ENCODE measurements at regions not wholly inside any gene's neighbourhood (a gene's known extent, or its start where the extent isn't known, plus 50 kb on each side); places are given as distances from the start of the nearest gene placed in this dataset.

DNA sequence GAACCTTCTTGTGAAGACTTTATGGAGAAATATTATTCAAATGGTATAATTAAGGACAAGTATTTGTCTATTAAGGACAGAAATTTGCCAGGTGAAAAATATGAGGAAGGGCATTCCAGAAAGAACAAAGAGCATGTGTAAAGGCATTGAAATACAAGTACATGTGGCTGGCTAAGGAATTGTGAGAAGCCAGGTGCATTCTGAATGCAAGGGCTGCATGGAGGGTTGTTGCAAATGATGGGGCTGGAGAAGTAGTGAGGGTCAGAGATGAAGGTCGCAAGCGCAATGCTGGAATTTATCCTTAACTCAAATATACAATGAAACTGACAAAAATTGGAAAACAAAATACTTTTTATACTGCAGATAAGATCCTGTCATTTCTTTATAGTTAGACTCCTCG lies 437.7 kb downstream of the ADAMTS20 start:
- Histone ChIP-seq H3K4me3 (no peak overlapping the region), H3K36me3 (replicated peaks in 1 of 2) (no peaks in the 10 kb centered on the region), H3K27me3 (no peaks in the 10 kb centered on the region), H3K9me3 (replicated peaks in 1 of 3) (no peaks in the 10 kb centered on the region), H3K27ac (no peak overlapping the region), H3K4me1 (replicated peaks in 1 of 2) (no peaks in the 10 kb centered on the region)
- TF ChIP-seq, protein P1, sequence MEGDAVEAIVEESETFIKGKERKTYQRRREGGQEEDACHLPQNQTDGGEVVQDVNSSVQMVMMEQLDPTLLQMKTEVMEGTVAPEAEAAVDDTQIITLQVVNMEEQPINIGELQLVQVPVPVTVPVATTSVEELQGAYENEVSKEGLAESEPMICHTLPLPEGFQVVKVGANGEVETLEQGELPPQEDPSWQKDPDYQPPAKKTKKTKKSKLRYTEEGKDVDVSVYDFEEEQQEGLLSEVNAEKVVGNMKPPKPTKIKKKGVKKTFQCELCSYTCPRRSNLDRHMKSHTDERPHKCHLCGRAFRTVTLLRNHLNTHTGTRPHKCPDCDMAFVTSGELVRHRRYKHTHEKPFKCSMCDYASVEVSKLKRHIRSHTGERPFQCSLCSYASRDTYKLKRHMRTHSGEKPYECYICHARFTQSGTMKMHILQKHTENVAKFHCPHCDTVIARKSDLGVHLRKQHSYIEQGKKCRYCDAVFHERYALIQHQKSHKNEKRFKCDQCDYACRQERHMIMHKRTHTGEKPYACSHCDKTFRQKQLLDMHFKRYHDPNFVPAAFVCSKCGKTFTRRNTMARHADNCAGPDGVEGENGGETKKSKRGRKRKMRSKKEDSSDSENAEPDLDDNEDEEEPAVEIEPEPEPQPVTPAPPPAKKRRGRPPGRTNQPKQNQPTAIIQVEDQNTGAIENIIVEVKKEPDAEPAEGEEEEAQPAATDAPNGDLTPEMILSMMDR (IDR thresholded peaks at IDR 0.05): no peak
- no peak for TF ChIP-seq POLR2A (IDR thresholded peaks at IDR 0.05)
- WGBS, 4 donors: 82 to 89% (median 85%) methylated on average over 3 of the region's 3 CpGs
- no peak for DNase-seq
- intact Hi-C loops (cut with DNase I): no loop called here

DNA sequence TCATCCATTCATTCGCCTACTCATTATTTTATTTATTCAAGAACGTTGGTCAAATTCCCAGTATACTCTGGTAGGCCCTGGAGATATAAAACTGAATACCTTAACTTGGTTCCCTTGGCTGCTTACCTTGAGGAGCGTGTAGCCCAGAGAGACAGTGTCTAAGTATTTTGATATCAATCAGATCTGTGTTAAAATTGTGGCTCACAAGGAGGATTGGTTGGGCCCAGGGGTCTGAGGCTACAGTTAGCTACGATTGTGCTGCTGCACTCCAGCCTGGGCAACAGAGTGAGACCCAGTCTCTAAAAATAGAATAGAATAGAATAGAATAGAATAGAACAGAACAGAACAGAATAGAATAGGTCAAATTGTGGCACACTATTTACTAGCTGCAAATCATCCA lies 438.4 kb downstream of the ADAMTS20 start:
- Histone ChIP-seq H3K27me3 (no peaks in the 10 kb centered on the region), H3K4me1 (replicated peaks in 1 of 2) (no peaks in the 10 kb centered on the region), H3K36me3 (replicated peaks in 1 of 2) (no peaks in the 10 kb centered on the region), H3K9me3 (replicated peaks in 1 of 3) (no peaks in the 10 kb centered on the region), H3K4me3 (no peak overlapping the region), H3K27ac (no peak overlapping the region)
- intact Hi-C loops (cut with DNase I): no loop called here
- DNase-seq: no peak
- TF ChIP-seq POLR2A (IDR thresholded peaks at IDR 0.05): no peak
- TF ChIP-seq, protein P1 (IDR thresholded peaks at IDR 0.05): no peak
- 67 to 74% (median 69%) methylated on average over 4 of the region's 4 CpGs for WGBS, 4 donors

DNA sequence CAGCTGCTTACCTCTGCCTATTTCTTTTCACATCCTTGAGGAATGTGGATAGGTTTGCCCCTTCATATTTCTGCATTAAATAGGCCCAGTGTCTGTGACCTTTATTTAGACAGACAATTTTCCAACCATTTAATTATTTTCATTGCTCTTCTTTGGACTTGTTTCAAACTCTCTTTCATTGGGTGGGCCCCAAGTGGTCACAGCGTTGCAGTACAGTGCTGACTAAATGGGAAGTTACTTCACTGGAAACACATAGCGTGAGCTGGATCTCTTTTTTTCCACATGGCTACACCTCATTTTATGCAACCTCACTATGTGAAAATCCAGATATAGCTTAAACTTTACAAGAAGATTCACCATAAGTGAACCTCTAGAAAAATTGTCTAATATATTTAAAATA lies 438.9 kb downstream of the ADAMTS20 start:
- no peaks in the 10 kb centered on the region for H3K36me3 ChIP-seq (replicated peaks in 1 of 2)
- 57 to 70% (median 60%) methylated on average over 2 of the region's 2 CpGs for WGBS, 4 donors
- no peaks in the 10 kb centered on the region for H3K4me1 ChIP-seq (replicated peaks in 1 of 2)
- H3K4me3 ChIP-seq: no peak overlapping the region
- DNase-seq: no peak
- intact Hi-C loops (cut with DNase I): no loop called here
- TF ChIP-seq POLR2A (IDR thresholded peaks at IDR 0.05): no peak
- TF ChIP-seq, protein P1 (IDR thresholded peaks at IDR 0.05): no peak
- no peaks in the 10 kb centered on the region for H3K27me3 ChIP-seq
- no peaks in the 10 kb centered on the region for H3K9me3 ChIP-seq (replicated peaks in 1 of 3)
- H3K27ac ChIP-seq: no peak overlapping the region

DNA sequence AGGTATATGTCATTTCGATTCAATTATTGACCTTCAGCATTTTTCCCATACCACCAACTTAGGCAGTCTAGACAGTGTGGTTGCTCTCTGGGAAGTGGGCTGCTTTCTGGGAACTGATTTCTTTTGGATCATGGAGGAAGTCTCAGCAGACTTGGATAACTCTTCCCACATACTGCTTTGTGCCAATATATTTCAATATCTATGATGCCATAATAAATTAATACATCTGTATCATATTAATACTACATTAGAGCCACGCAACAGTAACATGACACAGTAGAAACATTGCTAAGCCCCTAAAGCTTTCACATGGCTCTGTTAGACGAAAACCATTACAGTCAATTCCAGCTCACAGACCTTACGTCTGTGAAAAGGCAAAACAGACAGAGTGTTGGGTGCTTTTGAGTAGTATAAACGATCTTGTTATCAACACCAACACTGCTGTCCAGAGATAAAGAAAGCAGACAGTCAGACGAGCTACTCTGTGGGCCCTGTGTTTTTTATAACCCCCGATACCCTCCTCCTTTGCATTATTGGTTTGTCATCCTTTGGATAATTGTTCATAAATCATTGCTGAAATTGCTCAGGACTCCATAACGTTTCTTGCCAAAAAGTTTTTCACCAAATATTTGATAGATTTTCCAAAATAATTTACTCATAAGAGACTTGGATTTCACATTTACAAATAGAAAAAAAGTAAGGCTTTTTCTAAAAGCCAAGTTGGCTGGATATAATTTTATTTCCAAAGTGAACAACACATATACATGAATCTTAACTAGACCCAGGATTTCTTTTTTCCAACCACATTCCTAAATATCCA lies 439.7 kb downstream of the ADAMTS20 start:
- intact Hi-C loops (cut with DNase I): no loop called here
- Histone ChIP-seq H3K9me3 (replicated peaks in 1 of 3) (no peaks in the 10 kb centered on the region), H3K4me3 (no peak overlapping the region), H3K36me3 (replicated peaks in 1 of 2) (no peaks in the 10 kb centered on the region), H3K27me3 (no peaks in the 10 kb centered on the region), H3K4me1 (replicated peaks in 1 of 2) (no peaks in the 10 kb centered on the region), H3K27ac (no peak overlapping the region)
- DNase-seq: no peak
- no peak for TF ChIP-seq POLR2A (IDR thresholded peaks at IDR 0.05)
- TF ChIP-seq, protein P1 (IDR thresholded peaks at IDR 0.05): no peak
- WGBS, 4 donors: 43 to 58% (median 51%) methylated on average over 8 of the region's 8 CpGs

All from adrenal gland (tissue), 9 donors.